GM19238 (cell line): ENCODE measurements at regions not wholly inside any gene's neighbourhood (a gene's known extent, or its start where the extent isn't known, plus 50 kb on each side); places are given as distances from the start of the nearest gene placed in this dataset.

Experiments used
- DNase-seq: peaks from one replicate; pipeline ENCODE4 v3.0.0; 2011; ENCODE audit warnings: low spot score; ENCODE audit not compliant: insufficient read length

GRCh38 chr18:40096675-40097074 is 1858.4 kb upstream of the PIK3C3 start:
- no peak for DNase-seq

DNA sequence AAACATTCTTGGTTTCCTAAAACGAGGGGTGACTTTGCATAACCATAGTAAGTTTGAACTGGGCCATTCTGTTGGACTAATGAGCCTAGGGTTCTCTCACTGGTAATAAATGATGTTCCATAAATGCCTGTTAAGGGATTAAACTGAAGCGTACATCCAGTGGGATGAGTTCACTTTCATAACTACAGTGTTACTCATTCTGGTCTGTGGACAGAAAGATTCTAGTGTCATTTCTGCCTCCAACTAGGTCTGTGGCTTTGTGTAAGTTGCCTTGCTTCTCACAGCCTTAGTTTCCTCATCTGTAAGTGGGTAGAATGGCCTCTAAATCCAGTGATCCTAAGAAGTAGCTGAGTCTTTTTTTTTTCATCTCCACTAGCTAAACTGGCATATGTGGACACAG is 1860.6 kb upstream of the PIK3C3 start:
- no peak for DNase-seq

GRCh38 chr18:40088130-40088529 is 1866.9 kb upstream of the PIK3C3 start:
- DNase-seq: no peak

GRCh38 chr18:40079786-40080185 is 1875.2 kb upstream of the PIK3C3 start:
- no peak for DNase-seq

- no peak for DNase-seq
These were observed 1879.4 kb upstream of the PIK3C3 start for GRCh38 chr18:40075616-40076015.

- no peak for DNase-seq
These were observed 1882.3 kb upstream of the PIK3C3 start for GRCh38 chr18:40072761-40073160.

DNA sequence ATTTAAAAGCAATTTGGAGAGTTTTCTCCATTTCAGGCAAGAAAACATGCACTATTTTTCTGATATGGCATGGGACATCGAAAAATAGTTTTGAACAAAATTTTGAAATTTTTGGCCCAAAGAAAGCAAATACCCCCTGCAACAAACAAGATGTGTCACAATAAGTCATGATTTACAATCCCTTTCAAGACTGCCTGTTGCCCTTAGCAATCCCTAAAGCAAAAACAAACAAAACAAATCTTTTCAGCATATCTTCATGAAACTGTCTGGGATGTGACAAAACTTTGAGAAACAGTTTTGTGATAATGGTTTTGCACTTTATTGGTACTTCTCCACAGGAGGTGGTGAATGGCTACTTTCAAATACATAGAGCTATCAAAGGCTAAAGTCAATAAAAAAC is 1888.7 kb upstream of the PIK3C3 start:
- no peak for DNase-seq

DNA sequence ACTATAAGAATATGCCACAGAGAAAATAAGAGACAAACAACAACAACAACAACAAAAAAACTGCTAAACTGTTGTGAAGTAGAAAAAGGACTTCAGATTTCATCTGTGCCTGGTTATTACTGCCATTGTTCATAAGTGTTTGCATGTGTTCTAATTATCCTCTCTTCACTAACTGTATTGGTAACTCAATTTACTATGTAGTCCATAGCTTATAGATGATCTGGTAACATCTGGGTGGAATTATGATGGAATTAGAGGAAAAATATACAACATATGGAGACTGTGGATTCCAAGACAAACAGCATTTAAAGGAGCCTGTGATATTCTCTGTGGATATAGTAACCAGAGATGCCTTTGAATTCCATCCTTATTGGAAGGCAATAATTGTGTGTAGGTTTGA is 1891.5 kb upstream of the PIK3C3 start:
- no peak for DNase-seq

DNA sequence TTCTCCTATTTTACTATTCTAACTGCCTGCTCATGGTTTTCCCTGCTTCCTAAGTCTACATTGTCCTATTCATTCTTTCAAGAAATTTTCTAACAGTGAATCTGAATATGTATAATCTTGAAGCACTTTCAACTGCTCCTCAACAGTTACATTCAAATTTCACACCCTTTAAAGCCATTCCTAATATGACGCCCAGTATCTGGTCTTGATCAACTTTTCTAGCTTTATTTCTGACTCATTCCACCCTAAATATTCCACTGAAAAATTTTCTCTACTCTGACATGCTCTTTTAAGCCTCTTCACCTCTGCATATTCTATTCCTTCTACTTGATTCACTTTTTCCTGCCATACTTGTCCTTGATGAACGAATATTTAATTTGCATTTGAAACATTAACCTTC is 1893.9 kb upstream of the PIK3C3 start:
- DNase-seq: no peak

DNA sequence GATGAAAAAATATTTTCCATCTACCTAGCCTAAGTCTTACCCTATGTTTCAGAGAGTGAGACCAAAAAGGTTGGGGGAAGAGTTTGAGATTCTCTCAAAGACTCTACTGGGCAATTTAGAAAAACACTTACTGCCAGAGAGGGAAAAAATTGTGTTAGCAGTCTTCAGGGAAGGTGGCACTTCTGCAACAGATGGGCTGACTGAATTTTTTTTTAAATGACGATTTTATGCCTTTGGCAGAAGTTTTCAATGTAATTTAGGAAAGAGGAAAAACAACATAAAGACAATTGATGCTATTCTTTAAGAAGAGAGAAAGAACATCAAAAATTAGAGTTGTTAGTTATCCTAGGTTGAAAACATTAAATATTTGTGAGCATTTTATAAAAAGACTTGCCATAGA is 1894.5 kb upstream of the PIK3C3 start:
- DNase-seq: no peak

GRCh38 chr18:40058811-40059570 is 1896.0 kb upstream of the PIK3C3 start:
- no peak for DNase-seq

DNA sequence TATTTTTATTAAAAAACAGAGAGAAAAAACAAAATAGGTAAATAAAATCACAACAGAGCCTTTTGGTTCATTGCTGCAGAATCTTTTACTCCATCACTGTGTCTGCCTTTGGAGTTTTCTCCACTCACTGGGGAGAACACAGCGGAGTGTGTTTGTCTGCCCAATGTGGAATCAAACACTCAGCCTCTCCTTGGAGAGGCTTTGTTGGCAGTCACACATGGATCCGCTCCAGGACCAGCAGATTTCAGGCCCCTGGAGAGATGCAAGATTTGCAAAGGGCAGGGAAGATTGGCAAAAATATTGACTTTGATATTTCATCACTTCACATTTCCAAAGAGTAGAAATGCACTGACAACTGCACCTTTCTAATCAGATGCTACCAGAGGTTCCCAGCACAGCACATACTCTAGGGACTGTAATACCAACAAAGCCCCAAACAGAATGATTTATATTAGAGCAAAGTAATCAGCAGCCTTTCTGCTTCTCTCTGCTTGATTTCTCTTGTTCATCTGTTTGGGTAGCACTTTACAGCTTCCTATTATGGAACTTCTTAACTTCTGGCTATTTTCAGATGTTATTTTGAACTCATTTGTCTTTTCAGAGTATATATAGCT is 1898.8 kb upstream of the PIK3C3 start:
- no peak for DNase-seq

- no peak for DNase-seq
These were observed 1899.8 kb upstream of the PIK3C3 start for GRCh38 chr18:40055262-40055661.

- no peak for DNase-seq
These were observed 1905.3 kb upstream of the PIK3C3 start for GRCh38 chr18:40049716-40050115.

DNA sequence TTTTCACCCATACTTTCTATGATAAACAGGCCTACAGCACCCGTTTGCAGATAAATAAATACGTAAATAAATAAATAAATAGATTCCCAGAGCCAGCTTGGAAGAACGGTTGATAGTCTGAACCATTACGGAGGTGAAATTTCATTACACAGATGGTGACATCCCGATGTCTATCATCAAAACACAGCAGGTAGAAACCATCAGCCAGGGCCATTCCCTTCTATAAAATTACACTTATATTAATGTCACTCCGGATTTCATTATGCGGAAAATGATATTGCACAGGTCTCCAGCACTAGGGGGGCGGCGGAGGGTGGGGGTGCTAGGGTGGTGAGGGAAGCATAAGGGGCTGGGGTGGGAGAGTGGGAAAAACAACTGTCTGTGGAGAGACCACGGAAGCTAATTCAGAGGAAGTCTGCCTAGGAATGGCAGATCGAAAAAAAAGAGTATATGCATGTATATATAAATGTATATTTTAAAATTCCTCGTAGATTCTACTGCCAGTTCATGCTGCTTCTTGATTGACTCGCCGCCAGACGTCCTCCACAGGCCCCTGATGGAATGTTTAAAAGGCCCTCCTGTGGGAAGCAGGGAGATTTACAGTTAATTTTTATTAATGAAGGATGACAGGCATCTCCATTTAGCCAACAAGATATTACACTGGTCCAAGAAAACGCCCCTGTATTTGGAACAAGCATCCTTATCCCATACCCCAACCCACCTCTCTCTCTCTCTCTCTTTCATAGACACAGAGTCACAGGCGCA is 1906.0 kb upstream of the PIK3C3 start:
- no peak for DNase-seq

DNA sequence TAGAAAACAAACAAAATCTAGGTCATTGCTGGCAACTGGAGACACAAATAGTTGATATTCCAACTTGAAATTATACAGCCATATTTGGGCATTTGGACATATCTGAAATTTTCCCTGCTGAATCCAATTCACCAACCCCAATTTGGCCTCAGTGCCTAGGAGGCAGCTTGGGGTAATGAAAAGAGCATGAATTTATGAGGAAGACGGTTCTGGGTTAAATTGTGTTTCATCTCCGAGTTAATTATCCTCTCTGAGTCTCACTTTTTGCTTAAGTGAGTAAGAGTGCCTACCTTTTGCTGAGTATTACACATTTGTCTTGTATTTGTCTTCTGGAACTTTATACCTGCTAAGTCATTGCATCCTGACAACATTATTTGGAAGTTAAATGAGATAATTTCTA is 1906.8 kb upstream of the PIK3C3 start:
- DNase-seq: no peak

DNA sequence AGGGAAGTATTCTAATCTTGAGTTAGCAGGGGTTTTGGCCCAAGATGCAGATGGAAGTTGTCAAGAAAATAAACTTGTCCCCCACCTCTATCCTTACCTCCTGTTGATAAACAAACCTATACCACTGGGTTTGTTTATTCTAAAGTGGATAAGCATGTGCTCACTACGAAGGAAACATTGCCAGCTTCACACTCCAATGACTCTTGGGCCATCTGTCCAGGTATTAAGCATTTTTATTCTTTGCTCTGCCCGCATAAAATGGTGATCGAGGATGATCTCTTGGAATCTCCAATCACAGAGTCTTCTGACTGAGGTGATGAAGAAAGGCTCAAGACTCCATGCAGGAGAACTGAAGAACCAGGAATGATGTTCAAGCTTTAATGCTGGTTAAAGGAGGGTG is 1908.4 kb upstream of the PIK3C3 start:
- DNase-seq: no peak

DNA sequence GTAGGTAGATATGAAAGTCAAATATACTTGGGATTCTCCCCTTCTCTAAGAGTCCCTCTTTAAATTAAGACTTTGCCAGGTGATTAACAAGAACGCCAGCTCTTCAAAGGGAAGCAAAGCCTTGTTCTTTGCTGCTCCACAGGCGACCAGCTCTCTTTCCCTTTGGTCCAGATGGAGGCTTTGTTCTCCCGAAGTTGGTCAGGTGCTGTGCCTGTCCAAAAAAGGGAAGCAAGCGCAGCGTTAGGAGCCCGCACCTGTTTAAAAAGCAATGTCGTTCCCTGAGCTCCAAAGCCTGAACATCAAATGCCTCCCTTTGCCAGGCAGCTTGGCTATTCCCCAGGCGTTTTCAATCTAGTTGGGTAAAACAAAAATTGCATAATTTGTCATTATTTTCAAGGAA is 1913.1 kb upstream of the PIK3C3 start:
- no peak for DNase-seq

DNA sequence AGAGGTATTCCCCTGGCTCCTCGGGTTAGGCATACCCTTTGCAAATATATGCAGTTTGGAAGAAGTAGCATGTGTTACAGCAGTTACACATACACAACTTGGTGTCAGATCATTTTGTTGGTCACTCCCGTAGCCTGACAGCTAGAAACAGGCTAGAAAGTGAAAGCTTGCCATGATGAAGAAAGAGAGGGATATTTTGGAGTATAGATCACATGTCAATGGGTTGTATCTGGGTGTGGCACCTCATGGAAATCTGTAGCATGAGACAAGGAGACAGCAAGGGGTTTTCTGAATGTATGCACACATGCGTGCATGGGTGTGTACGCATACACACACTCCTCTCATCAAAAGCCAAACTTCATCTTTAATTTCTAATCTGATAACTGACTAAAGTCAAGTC is 1914.5 kb upstream of the PIK3C3 start:
- no peak for DNase-seq

DNA sequence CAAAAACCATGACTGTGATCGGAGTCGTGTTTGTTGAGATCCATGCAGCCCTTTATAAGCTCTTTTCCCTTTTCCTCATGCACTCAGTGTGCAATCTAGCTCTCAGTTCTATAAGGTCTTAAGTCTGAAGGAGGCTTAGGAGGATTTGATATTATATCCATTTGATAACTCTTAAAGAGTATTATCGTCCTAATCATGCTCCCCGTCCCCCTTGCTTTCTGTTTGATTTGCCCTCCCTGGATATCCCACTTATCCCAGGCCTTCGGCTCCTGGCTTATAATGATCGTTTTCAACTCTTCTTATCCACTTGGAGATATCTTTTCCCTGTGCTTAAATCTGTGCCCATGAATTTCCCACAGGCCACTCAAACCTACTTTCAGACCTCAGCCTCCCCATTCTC is 1917.7 kb upstream of the PIK3C3 start:
- DNase-seq: no peak

GRCh38 chr18:40036861-40037260 is 1918.2 kb upstream of the PIK3C3 start:
- no peak for DNase-seq

DNA sequence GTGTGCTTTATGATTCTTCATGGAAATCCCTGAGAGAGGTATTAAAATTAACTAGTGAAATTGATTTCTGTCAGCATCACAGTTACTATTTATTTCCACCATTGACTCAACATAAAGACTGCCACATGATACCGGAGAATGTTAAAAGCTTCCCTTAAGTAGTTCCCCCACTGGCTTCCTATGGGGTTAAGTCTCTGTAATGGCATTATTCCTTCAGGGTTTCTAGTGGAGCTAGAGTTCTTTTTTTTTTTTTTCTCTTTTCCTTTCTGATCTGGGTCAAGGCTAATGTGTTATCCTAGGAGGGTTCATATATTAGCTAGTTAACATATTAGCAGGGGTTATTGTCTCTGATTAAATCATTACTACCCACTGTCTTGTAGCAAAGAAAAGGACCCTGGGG is 1919.1 kb upstream of the PIK3C3 start:
- no peak for DNase-seq

- no peak for DNase-seq
These were observed 1923.0 kb upstream of the PIK3C3 start for GRCh38 chr18:40032076-40032475.
